Esophagus squamous epithelium (tissue), 5 donors: ENCODE measurements at regions not wholly inside any gene's neighbourhood (a gene's known extent, or its start where the extent isn't known, plus 50 kb on each side); places are given as distances from the start of the nearest gene placed in this dataset.

Experiments used
- DNase-seq: peaks from one replicate; lab custom pipeline; 2025; lab: John Stamatoyannopoulos, UW
- H3K27ac ChIP-seq, 4 donors: fragments of 200-600 bp; sonication (generic); one replicate each; pipeline ENCODE4 v1.5.1; 2016 to 2019; ENCODE audit warnings: mild to moderate bottlenecking in 1 of 4
- H3K27me3 ChIP-seq, 4 donors: fragments of 200-600 bp; sonication (generic); 1 replicate in 3 of 4; 2 replicates in 1 of 4; pipeline versions ENCODE4 v1.5.1 to v1.6.0; 2017 to 2021; ENCODE audit warnings: antibody characterized with exemption in 1 of 4
- H3K36me3 ChIP-seq, 3 donors: fragments of 200-600 bp; sonication (generic); one replicate each; pipeline ENCODE4 v1.5.1; 2016 to 2019
- H3K4me1 ChIP-seq, 3 donors: fragments of 200-600 bp; sonication (generic); one replicate each; pipeline ENCODE4 v1.5.1; 2017 to 2019
- H3K4me3 ChIP-seq, 4 donors: fragments of 200-600 bp; sonication (generic); 1 replicate in 3 of 4; 2 replicates in 1 of 4; pipeline ENCODE4 v1.5.1; 2016 to 2019; ENCODE audit warnings: mild to moderate bottlenecking in 2 of 4, moderate library complexity in 1 of 4
- H3K9me3 ChIP-seq, 3 donors: fragments of 200-600 bp; sonication (generic); one replicate each; pipeline ENCODE4 v1.5.1; 2016 to 2019
- CTCF ChIP-seq, 6 experiments: fragments of 450-650 bp in 4 of 6; fragments of 200-600 bp in 2 of 6; sonication (generic) in 2 of 6; IDR thresholded peaks; one replicate each; pipeline ENCODE4 v1.5.1; 2016 to 2019; ENCODE audit warnings: antibody characterized with exemption in 6 of 6, mild to moderate bottlenecking in 4 of 6, moderate library complexity in 4 of 6
- POLR2A ChIP-seq, 4 donors: fragments of 450-650 bp; IDR thresholded peaks; one replicate each; pipeline ENCODE4 v1.6.1; 2017; ENCODE audit warnings: antibody characterized with exemption in 4 of 4, mild to moderate bottlenecking in 4 of 4, moderate library complexity in 3 of 4
- WGBS, 2 donors: methylation state at CpG; one replicate each; pipeline ENCODE4 v1.1.5; 2018; 5-methylcytosine and 5-hydroxymethylcytosine counted together
- intact Hi-C: fragments of 100-400 bp; cut with DNase I; formaldehyde crosslinking; loops from one replicate; pipeline ENCODE4 v1.15.0; 2022
- donor health status: DM: yes; HTN: yes; CAD: no.

- no peak for TF ChIP-seq CTCF (IDR thresholded peaks at IDR 0.05)
- no peak for TF ChIP-seq POLR2A (IDR thresholded peaks at IDR 0.05)
- intact Hi-C loops = no loop called here
- no peak overlapping the region for H3K4me3 ChIP-seq
- no peaks in the 10 kb centered on the region for H3K27me3 ChIP-seq
- H3K27ac ChIP-seq = no peak overlapping the region
- no peaks in the 10 kb centered on the region for H3K36me3 ChIP-seq
- 79 to 100% methylated on average over 9 of the region's 41 CpGs for WGBS, 2 donors
- DNase-seq = no peak
- peaks cover 0 to 42% (median 22%) of the 10 kb centered on the region in 3 donors for H3K9me3 ChIP-seq
- no peaks in the 10 kb centered on the region for H3K4me1 ChIP-seq
Measured at GRCh38 chr2:81195017-81195773, 890.6 kb upstream of the LRRTM1 start.

GRCh38 chr2:81194581-81194980 is 890.0 kb upstream of the LRRTM1 start:
- TF ChIP-seq POLR2A (IDR thresholded peaks at IDR 0.05) (no peak), CTCF (IDR thresholded peaks at IDR 0.05) (no peak)

GRCh38 chr2:81194176-81194575 is 889.6 kb upstream of the LRRTM1 start:
- no peak overlapping the region for H3K27ac ChIP-seq
- H3K27me3 ChIP-seq = no peaks in the 10 kb centered on the region
- H3K4me3 ChIP-seq = no peak overlapping the region
- 91 to 95% methylated on average over 9 to 27 of the region's 30 CpGs for WGBS, 2 donors
- H3K9me3 ChIP-seq = peaks cover 0 to 38% (median 21%) of the 10 kb centered on the region in 3 donors
- intact Hi-C loops = no loop called here
- H3K4me1 ChIP-seq = no peaks in the 10 kb centered on the region
- TF ChIP-seq CTCF (IDR thresholded peaks at IDR 0.05) (no peak), POLR2A (IDR thresholded peaks at IDR 0.05) (no peak)
- no peaks in the 10 kb centered on the region for H3K36me3 ChIP-seq
- DNase-seq = no peak

More at GRCh38 chr2:81194581-81194980, 890.0 kb upstream of the LRRTM1 start:
- H3K4me3 ChIP-seq = no peak overlapping the region
- DNase-seq = no peak
- H3K4me1 ChIP-seq = no peaks in the 10 kb centered on the region
- WGBS, 2 donors = 100% methylated on average over 1 to 7 of the region's 23 CpGs
- H3K9me3 ChIP-seq = peaks cover 0 to 42% (median 22%) of the 10 kb centered on the region in 3 donors
- intact Hi-C loops = no loop called here
- no peaks in the 10 kb centered on the region for H3K27me3 ChIP-seq
- H3K27ac ChIP-seq = no peak overlapping the region
- H3K36me3 ChIP-seq = no peaks in the 10 kb centered on the region

- no peak for TF ChIP-seq POLR2A (IDR thresholded peaks at IDR 0.05)
- TF ChIP-seq CTCF (IDR thresholded peaks at IDR 0.05) = no peak
- Histone ChIP-seq H3K9me3 (peaks cover 0 to 9% (median 0%) of the 10 kb centered on the region in 3 donors), H3K4me3 (no peak overlapping the region), H3K36me3 (no peaks in the 10 kb centered on the region), H3K4me1 (no peaks in the 10 kb centered on the region), H3K27ac (no peak overlapping the region), H3K27me3 (no peaks in the 10 kb centered on the region)
- DNase-seq = no peak
- intact Hi-C loops = no loop called here
Measured at GRCh38 chr2:81181845-81182244, 877.3 kb upstream of the LRRTM1 start.

GRCh38 chr2:81171447-81171846 is 866.9 kb upstream of the LRRTM1 start:
- Histone ChIP-seq H3K9me3 (no peaks in the 10 kb centered on the region), H3K36me3 (no peaks in the 10 kb centered on the region), H3K27me3 (no peaks in the 10 kb centered on the region), H3K27ac (no peak overlapping the region), H3K4me3 (no peak overlapping the region), H3K4me1 (no peaks in the 10 kb centered on the region)
- 62 to 92% methylated on average over 2 of the region's 2 CpGs for WGBS, 2 donors
- TF ChIP-seq POLR2A (IDR thresholded peaks at IDR 0.05) = no peak
- TF ChIP-seq CTCF (IDR thresholded peaks at IDR 0.05) = no peak
- no peak for DNase-seq
- intact Hi-C loops = no loop called here
